Testis (tissue), 2 donors: ENCODE measurements at regions not wholly inside any gene's neighbourhood (a gene's known extent, or its start where the extent isn't known, plus 50 kb on each side); places are given as distances from the start of the nearest gene placed in this dataset.

ENCODE experiments used
- DNase-seq: peaks from one replicate; pipeline ENCODE4 v3.0.0-alpha.2; 2019
- H3K27ac ChIP-seq, 2 donors: fragments of 200-600 bp; sonication (generic); one replicate each; pipeline ENCODE4 v1.5.1; 2019
- H3K27me3 ChIP-seq: fragments of 200-600 bp; sonication (generic); one replicate; pipeline ENCODE4 v1.5.1; 2019
- H3K36me3 ChIP-seq: fragments of 200-600 bp; sonication (generic); one replicate; pipeline ENCODE4 v1.5.1; 2017; ENCODE audit warnings: low read depth; ENCODE audit errors: missing control alignments
- H3K4me1 ChIP-seq: fragments of 200-600 bp; sonication (generic); one replicate; pipeline ENCODE4 v1.5.1; 2019
- H3K4me3 ChIP-seq, 2 donors: fragments of 200-600 bp; sonication (generic); one replicate each; pipeline ENCODE4 v1.5.1; 2017 to 2019
- H3K9me3 ChIP-seq: fragments of 200-600 bp; sonication (generic); one replicate; pipeline ENCODE4 v1.5.1; 2017
- POLR2A ChIP-seq: fragments of 450-650 bp; IDR thresholded peaks from one replicate; pipeline ENCODE4 v1.6.1; 2017; ENCODE audit warnings: antibody characterized with exemption, mild to moderate bottlenecking, moderate library complexity
- WGBS, 2 donors: methylation state at CpG; one replicate each; pipeline ENCODE4 v1.1.5; 2018; 5-methylcytosine and 5-hydroxymethylcytosine counted together
- intact Hi-C: fragments of 100-400 bp; cut with DNase I; formaldehyde crosslinking; loops from one replicate; pipeline ENCODE4 v1.15.1; 2023; ENCODE audit warnings: low total_unique reads
- TF ChIP-seq, protein P1 (sequence below), 3 experiments: fragments of 450-650 bp in 2 of 3; fragments of 200-600 bp in 1 of 3; sonication (generic) in 1 of 3; IDR thresholded peaks; one replicate each; pipeline ENCODE4 v1.5.1; 2016 to 2019; ENCODE audit warnings: antibody characterized with exemption in 3 of 3, mild to moderate bottlenecking in 2 of 3, moderate library complexity in 1 of 3

DNA sequence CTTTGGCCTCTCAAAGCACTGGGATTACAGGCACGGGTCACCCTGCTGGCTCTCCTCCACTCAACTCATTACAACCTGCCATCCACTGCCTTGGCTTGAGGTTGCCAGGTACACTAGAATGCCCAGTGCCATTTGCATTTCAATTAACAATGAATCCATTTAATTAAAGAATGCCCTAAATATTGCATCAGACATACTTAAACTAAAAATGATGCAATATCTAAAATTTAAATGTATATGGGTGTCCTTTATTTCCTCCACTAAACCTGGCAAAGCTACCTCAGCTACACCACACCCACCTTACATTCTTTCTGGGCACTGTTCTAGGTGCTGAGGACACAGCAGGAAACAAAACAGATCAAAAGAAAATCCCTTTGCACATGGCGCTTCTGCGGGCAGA, 382.2 kb upstream of the ZFHX3 start:
- H3K9me3 ChIP-seq = no peaks in the 10 kb centered on the region
- no peak for TF ChIP-seq POLR2A
- TF ChIP-seq, protein P1, sequence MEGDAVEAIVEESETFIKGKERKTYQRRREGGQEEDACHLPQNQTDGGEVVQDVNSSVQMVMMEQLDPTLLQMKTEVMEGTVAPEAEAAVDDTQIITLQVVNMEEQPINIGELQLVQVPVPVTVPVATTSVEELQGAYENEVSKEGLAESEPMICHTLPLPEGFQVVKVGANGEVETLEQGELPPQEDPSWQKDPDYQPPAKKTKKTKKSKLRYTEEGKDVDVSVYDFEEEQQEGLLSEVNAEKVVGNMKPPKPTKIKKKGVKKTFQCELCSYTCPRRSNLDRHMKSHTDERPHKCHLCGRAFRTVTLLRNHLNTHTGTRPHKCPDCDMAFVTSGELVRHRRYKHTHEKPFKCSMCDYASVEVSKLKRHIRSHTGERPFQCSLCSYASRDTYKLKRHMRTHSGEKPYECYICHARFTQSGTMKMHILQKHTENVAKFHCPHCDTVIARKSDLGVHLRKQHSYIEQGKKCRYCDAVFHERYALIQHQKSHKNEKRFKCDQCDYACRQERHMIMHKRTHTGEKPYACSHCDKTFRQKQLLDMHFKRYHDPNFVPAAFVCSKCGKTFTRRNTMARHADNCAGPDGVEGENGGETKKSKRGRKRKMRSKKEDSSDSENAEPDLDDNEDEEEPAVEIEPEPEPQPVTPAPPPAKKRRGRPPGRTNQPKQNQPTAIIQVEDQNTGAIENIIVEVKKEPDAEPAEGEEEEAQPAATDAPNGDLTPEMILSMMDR (IDR thresholded peaks at IDR 0.05) = no peak
- 96 to 98% methylated on average over 3 of the region's 3 CpGs for WGBS, 2 donors
- H3K27ac ChIP-seq = no peak overlapping the region
- H3K4me1 ChIP-seq = no peaks in the 10 kb centered on the region
- H3K27me3 ChIP-seq = no peaks in the 10 kb centered on the region
- H3K4me3 ChIP-seq = no peak overlapping the region
- intact Hi-C loops = no loop called here
- DNase-seq = no peak
- H3K36me3 ChIP-seq = no peaks in the 10 kb centered on the region

DNA sequence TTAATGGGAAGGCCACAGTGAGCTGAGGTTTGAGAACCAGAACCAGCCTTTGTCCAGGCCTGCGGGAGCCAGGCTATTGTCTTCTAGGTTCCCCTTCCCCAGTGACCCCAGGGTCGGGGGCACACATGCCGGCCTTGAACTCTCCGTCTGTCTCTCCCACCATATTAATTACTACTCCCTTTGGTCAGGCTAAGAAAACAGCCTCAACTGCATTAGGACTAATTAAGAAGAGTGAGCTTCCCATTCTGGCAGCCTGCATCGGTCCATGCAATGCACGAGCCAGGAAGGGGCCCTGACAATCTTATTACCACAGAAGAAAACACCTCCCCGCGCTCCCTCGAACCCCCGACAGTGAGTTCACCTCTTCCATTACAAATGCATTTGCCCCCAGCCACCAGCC, 380.2 kb upstream of the ZFHX3 start:
- 54 to 79% methylated on average over 9 to 10 of the region's 10 CpGs for WGBS, 2 donors
- Histone ChIP-seq H3K4me3 (no peak overlapping the region), H3K27ac (no peak overlapping the region), H3K27me3 (no peaks in the 10 kb centered on the region), H3K9me3 (no peaks in the 10 kb centered on the region), H3K36me3 (no peaks in the 10 kb centered on the region), H3K4me1 (no peaks in the 10 kb centered on the region)
- intact Hi-C loops = no loop called here
- no peak for DNase-seq
- TF ChIP-seq POLR2A = no peak
- TF ChIP-seq, protein P1 (IDR thresholded peaks at IDR 0.05) = no peak

DNA sequence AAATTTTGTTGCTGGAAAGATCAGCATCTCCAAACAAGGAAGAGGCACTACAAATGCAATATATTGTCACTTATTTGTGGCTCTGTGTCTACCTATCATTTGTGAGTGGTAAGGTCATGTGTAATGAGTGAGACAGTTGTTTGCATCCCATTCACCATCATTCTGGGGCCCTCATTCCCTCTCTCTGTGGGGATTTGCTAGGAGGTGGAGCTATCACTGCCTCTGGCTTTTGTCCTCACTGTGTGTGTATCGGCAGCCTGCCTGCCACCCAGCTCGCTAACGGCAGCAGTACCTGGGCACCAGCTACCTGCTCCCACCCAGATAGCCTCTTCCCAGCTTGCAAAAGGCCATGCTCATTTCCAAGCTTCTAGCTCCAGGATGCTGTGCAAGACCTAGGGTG, 379.2 kb upstream of the ZFHX3 start:
- intact Hi-C loops = no loop called here
- Histone ChIP-seq H3K4me3 (no peak overlapping the region), H3K27ac (no peak overlapping the region), H3K4me1 (no peaks in the 10 kb centered on the region), H3K9me3 (no peaks in the 10 kb centered on the region), H3K27me3 (no peaks in the 10 kb centered on the region), H3K36me3 (no peaks in the 10 kb centered on the region)
- 86 to 89% methylated on average over 3 of the region's 3 CpGs for WGBS, 2 donors
- no peak for TF ChIP-seq POLR2A
- TF ChIP-seq, protein P1 (IDR thresholded peaks at IDR 0.05) = no peak
- no peak for DNase-seq

DNA sequence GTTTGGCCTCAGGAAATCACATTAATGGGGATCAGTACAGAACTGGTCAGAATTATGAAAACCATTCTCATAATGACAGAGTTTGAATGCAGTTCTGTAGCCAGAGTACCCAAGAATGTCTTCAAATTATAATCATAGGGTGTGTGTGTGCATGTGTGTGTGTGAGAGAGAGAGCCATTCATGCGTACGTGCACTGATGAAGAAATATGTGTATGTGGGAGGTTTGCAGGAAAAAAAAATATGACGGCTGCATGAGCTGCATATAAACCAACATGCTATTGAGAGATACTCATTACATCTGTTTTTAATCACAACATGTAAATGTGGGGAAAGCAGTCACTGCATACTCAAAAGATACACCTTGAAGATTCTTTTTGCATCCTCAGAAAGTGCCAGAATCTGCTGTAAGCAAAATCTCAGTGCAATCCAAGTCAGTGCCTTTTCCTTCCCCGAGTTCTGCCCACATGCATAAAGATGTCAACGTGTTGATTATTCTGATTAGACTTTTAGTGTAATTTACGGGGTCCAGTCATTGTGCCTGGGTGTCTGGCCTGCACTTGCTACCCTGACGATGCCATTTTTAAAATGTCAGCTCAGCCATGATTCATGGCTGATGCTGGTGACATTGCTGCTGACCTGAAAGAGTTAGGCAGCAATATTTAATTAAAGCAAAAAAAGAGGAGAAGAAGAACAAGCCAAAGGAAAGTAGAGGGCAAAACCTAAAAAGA, 378.7 kb upstream of the ZFHX3 start:
- Histone ChIP-seq H3K36me3 (no peaks in the 10 kb centered on the region), H3K4me1 (no peaks in the 10 kb centered on the region), H3K4me3 (no peak overlapping the region), H3K27me3 (no peaks in the 10 kb centered on the region), H3K9me3 (no peaks in the 10 kb centered on the region), H3K27ac (no peak overlapping the region)
- 65 to 69% methylated on average over 7 of the region's 7 CpGs for WGBS, 2 donors
- no peak for TF ChIP-seq POLR2A
- TF ChIP-seq, protein P1 (IDR thresholded peaks at IDR 0.05) = no peak
- intact Hi-C loops = no loop called here
- no peak for DNase-seq

DNA sequence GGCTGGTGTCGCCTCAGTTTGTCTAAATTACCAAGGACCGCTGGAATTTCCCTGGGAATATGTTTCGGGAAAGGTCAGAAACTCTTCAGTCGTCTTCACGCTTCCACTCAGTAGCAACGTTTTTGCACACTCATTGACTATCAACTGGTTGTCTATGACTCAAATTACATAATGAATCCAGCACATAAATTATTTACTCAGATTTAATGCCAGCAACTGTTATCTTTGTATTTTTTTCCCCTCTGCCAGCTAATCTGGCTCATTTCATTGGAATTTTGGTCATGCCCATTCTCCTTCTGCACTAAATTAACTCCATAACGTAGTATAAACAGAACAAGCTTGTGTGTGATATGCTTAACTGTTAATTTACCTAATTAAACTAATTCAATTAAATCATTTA, 372.7 kb upstream of the ZFHX3 start:
- Histone ChIP-seq H3K27me3 (no peaks in the 10 kb centered on the region), H3K36me3 (no peaks in the 10 kb centered on the region), H3K27ac (no peak overlapping the region), H3K9me3 (no peaks in the 10 kb centered on the region), H3K4me3 (no peak overlapping the region), H3K4me1 (no peaks in the 10 kb centered on the region)
- WGBS, 2 donors = 65 to 71% methylated on average over 7 of the region's 7 CpGs
- intact Hi-C loops = no loop called here
- TF ChIP-seq, protein P1 (IDR thresholded peaks at IDR 0.05) = no peak
- no peak for TF ChIP-seq POLR2A
- DNase-seq = no peak
